ENCODE measurements at regions not wholly inside any gene's neighbourhood (a gene's known extent, or its start where the extent isn't known, plus 50 kb on each side); places are given as distances from the start of the nearest gene placed in this dataset.

GRCh38 chr3:94258851-94259250 lies 196.0 kb downstream of the NSUN3 start:
- TF ChIP-seq POLR2AphosphoS5 (IDR thresholded peaks at IDR 0.05; ENCODE audit: borderline replicate concordance, low read depth, low read length) (no peak), FOXP2 (optimal IDR thresholded peaks at IDR 0.05; ENCODE audit: control extremely low read depth, extremely low read length, insufficient read depth) (no peak)

Measured in SK-N-MC (cell line).